NAMALWA (cell line): ENCODE measurements at regions not wholly inside any gene's neighbourhood (a gene's known extent, or its start where the extent isn't known, plus 50 kb on each side); places are given as distances from the start of the nearest gene placed in this dataset.

Experiments used
- DNase-seq: peaks from one replicate; pipeline ENCODE4 v3.0.0-alpha.2; 2015; ENCODE audit warnings: low spot score

GRCh38 chr13:26989957-26990713 lies 181.5 kb downstream of the USP12 start:
- DNase-seq, result no peak

GRCh38 chr13:26989261-26989956 lies 182.2 kb downstream of the USP12 start:
- no peak for DNase-seq

- DNase-seq, result no peak
Observed at GRCh38 chr13:26988059-26988769, 183.4 kb downstream of the USP12 start.

- DNase-seq, result no peak
Observed at GRCh38 chr13:26987486-26988013, 184.1 kb downstream of the USP12 start.

- peak; percentile 86 for DNase-seq
Observed at GRCh38 chr13:26985285-26985878, 186.2 kb downstream of the USP12 start.

DNA sequence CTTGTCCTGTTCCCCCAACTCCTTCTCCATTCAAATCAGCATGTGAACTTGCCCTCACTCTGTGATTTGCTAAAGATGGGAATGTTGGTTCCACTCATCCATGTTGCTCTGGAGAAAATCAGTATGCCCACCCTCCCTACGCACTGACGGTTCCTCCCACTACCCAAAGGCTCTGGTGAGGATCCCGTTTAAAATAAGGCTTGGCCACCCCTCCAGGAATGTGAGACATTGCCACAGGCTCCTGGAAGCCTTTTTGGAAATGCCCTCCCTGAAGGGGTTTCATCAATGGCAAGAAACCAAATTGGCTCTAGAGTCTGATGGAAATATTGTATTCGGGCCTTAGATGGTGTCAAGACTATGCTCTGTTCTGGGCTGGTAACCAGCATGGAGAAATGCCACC lies 187.3 kb downstream of the USP12 start:
- DNase-seq, result no peak

DNA sequence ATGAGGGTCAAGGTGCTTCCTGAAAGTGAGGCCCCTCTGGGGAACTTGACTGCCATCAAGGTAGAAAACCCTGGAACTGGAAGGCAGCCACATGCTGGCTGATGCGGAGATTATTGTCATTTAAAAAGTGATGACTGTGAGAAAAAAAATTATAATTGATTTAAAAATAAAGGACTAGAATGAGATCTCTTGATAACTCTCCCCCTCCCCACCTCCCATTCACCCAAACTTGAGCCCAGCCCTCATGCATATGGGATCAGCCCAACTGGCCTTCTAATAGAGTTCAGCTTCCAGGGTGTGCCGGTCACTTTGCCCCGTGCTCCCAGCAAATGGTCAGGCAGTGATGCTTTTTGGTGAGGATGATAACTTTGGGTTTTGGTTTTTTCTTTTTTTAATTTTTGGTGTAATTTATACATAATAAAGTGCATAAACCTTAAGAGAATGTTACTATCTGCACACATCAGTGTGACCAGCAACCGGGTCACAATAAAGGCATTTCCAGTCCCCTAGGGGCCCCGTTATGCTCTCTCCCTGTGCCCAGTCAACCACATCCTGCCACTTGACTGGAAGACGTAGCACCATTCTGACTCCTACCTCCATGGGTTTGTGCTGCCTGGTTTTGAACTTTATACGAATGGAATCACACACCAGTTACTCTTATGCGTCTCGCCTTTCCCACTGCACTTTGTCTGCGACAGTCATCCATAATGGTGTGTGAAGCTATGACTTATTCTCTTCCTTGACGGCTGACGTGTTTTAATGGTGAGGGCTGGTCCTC lies 187.9 kb downstream of the USP12 start:
- no peak for DNase-seq

DNA sequence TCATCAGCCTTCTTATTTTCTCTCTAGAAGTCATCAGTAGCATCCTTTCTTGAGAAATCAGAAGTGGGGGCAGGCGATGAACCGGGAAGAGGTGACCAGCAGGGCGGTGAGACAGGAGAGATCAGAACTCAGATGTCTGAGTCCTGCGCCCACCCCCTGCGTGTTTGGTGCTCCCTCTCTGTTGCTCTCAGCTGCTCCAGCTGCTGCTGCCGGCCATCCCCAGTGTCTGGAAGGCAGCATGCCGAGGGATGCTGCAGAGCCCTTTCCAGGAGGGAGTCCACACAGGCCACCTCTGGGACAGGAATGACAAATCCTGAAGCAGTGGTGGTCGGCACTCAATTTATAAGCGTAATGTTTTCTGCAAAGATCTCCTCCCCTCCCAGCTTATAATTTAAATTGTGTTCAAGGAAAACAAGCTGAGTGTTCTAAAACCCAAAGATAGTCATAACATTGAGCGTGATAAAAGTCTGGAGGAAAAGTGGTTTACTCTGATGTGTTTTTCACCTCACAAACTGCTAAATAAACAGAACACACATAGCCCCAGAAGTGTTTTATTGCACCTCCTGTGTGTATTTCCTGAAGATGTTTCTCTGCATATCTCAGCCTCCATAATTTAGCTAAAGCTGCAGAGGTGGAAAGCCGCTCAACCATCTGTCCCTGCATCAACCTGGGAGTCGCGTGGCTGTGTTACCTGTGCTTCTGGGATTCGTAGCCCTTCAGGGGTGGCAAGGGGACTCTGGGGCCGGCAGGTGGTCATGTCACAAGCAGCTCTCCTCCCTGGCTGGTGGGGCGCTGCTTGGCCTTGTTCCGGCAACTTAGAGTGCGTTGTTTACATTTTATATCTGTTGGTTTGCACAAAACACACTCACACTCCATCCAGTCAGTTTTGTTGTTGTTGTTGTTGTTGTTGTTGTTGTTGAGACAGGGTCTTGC lies 191.2 kb downstream of the USP12 start:
- DNase-seq, result no peak

- DNase-seq, result no peak
Observed at GRCh38 chr13:26979334-26979733, 192.3 kb downstream of the USP12 start.

DNA sequence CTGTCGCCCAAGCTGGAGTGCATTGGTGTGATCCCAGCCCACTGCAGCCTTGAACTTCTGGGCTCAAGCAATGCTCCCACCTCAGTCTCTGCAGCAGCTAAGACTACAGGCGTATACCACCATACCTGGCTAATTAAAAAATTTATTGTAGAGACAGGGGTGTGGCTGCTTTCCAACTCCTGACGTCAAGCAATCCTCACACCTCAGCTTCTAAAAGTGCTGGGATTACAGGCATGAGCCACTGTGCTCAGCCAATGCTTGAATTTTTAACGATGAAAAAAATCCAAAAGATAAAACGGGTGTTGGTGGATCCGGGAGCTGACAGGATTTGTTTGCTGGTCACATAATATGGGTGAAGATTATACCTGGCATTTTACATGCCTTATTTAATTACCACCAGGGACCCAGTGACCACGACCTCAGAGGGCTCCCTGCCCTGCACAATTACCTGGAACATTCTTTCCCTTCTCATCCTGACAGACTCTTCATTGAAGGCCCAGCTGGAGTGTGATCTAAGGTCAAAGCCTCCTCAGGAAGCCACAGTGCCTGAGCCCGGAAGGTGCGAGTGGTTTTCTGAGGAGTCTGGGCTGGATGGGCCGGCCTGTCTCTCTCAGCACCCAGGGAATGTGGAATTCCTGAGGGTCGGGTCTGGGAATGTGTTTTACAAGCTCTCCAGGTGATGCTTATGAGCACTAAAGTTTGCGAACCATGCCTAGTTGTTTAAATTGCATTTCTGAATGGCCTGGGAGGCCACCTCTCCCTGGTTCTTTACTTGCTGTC lies 193.3 kb downstream of the USP12 start:
- DNase-seq, result no peak

DNA sequence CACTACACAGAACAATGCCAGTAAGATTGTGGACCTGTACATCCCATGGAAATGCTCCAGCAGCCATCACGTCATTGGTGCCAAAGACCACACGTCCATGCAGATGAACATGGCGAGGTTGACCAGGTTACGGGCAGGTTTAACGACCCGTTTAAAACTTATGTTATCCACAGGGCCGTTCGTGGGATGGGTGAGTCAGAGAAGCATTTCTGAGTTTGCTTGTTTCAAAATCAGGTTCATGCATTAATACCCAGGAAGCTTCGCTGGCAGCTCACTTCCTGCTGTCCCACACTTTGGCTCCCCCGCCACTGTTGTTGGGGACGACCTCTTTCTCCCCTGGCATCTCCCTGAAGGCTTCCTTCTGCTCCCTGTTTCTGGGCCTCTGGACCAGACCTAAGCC lies 194.1 kb downstream of the USP12 start:
- DNase-seq, result no peak

- no peak for DNase-seq
Observed at GRCh38 chr13:26976313-26976712, 195.3 kb downstream of the USP12 start.

GRCh38 chr13:26973946-26974345 lies 197.7 kb downstream of the USP12 start:
- no peak for DNase-seq

GRCh38 chr13:26973295-26973694 lies 198.3 kb downstream of the USP12 start:
- no peak for DNase-seq

DNA sequence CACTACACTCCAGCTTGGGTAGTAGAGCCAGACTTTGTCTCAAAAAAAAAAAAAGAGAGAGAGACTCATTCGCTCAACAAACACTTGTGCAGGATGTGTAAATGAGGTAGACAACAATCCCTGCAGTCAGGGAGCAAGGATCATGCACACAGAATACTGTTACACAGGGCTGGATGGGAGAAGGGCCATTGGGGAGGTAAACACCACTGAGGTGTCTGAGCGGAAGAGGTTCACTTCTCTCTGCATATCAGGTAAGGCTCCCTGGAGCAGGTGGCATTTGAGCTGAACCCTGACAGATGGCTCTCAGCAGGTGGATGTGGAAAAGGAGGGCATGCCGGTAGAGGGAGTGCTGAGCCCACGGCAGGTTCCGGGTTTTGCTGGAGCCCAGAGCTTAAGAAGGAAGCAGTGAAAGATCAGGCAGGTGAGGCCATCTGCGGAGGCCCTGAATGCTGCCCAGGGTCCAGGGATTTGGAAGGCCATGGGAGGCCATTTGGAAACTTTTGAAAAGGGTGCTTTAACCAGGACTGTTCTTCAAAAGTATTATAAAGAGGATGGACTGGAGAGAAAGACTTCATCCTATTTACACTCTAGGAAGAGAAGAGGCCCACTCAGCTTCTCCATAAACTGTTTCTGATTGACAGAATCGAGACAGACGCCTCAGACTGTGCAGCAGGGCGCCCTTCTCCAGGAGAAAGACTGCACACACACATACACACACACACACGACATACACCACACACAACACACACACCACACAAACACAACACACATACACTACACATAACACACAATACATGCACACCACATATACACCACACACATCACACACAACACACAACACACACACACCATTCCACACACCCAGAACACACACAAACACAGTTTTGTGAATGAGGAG lies 199.4 kb downstream of the USP12 start:
- DNase-seq, result peak; percentile 49

DNA sequence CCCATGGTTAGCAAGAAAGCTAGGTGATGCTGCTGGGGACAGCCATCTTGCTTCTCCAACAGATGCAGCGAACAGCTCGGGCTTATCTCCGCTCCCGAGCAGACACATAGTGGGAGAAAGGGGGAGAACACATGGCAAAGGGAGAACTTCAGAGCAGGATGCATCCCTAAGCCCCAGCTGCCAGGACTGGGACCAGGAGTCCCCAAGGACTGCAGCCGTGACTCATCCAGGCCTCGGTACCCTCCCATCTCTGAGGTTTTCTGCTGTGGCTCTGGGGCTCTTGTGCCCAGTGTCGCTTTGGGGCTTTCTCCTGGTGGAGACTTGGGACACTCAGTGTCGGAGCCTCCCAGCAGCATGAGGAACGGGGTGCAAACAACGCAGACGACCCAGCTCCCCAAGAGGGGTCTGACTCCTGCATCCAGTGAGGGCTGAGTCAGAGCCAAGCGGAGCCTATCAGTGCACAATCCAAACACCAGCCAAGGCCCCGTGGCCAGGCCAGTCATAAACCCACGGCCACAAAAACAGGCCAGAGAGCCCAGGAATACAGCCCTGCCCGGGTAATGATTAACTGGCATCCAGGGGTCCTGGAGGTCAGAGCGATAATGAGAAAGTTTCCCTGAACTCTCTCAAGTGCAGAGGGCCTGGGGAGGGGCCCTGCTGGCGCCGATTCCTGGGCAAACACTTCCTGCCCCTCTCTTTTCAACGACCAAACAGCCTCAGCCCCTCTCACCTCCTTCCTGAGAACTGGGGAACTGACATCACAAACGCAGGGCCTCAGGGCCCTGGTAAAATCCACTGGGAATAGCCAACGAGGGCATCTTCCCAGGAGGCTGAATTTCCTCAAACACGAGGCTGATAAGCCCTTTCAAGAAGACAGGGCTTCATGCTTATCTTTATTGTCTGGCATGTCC lies 202.9 kb downstream of the USP12 start:
- no peak for DNase-seq
